GM23338 (cell line): ENCODE measurements at regions not wholly inside any gene's neighbourhood (a gene's known extent, or its start where the extent isn't known, plus 50 kb on each side); places are given as distances from the start of the nearest gene placed in this dataset.

Experiments used
- ATAC-seq: fragments of 200-7000 bp; cut with Tn5 transposase; 3 replicates; pipeline ENCODE4 v1.9.1; 2020
- DNase-seq: peaks from one replicate; pipeline ENCODE4 v3.0.0-alpha.2; 2015; ENCODE audit warnings: low spot score
- H2AFZ ChIP-seq: fragments of 200-600 bp; sonication (generic); 2 replicates; pipeline ENCODE4 v1.8.0; 2016; ENCODE audit warnings: antibody characterized with exemption, mild to moderate bottlenecking, moderate library complexity
- H3F3A ChIP-seq: fragments of 200-600 bp; sonication (generic); replicated peaks from 2 replicates; pipeline ENCODE4 v1.8.0; 2017; ENCODE audit warnings: antibody characterized with exemption, mixed run types, low read depth
- H3K27ac ChIP-seq: fragments of 200-600 bp; sonication (generic); 2 replicates; pipeline ENCODE4 v1.6.1; 2016; ENCODE audit warnings: low read depth
- H3K27me3 ChIP-seq: fragments of 200-600 bp; sonication (generic); 2 replicates; pipeline ENCODE4 v1.8.0; 2016; ENCODE audit warnings: mild to moderate bottlenecking, mixed run types, moderate library complexity; ENCODE audit not compliant: insufficient read depth
- H3K36me3 ChIP-seq: fragments of 200-600 bp; sonication (generic); 2 replicates; pipeline ENCODE4 v1.8.0; 2016; ENCODE audit warnings: mild to moderate bottlenecking; ENCODE audit not compliant: insufficient read depth
- H3K4me1 ChIP-seq: fragments of 200-600 bp; sonication (generic); 2 replicates; pipeline ENCODE4 v1.8.0; 2016; ENCODE audit warnings: mild to moderate bottlenecking, moderate library complexity; ENCODE audit not compliant: insufficient read depth
- H3K4me2 ChIP-seq: fragments of 200-600 bp; sonication (generic); 2 replicates; pipeline ENCODE4 v1.7.1; 2017; ENCODE audit warnings: mixed run types
- H3K4me3 ChIP-seq: fragments of 200-600 bp; sonication (generic); 2 replicates; pipeline ENCODE4 v1.6.1; 2016; ENCODE audit warnings: mixed run types
- H3K79me2 ChIP-seq: fragments of 200-600 bp; sonication (generic); replicated peaks from 2 replicates; pipeline ENCODE4 v1.8.0; 2017; ENCODE audit warnings: mild to moderate bottlenecking; ENCODE audit not compliant: insufficient read depth
- H3K9me2 ChIP-seq: fragments of 200-600 bp; sonication (generic); 2 replicates; pipeline ENCODE4 v1.8.0; 2017; ENCODE audit not compliant: insufficient read depth
- H4K20me1 ChIP-seq: fragments of 200-600 bp; sonication (generic); replicated peaks from 2 replicates; pipeline ENCODE4 v1.8.0; 2017; ENCODE audit warnings: mild to moderate bottlenecking; ENCODE audit not compliant: insufficient read depth
- H3K27ac Mint-ChIP-seq: 2 replicates; pipeline ENCODE4 v1.8.0; 2020; ENCODE audit warnings: inconsistent platforms, mild to moderate bottlenecking, moderate library complexity, mixed read lengths
- H3K27me3 Mint-ChIP-seq: 3 replicates; pipeline ENCODE4 v1.8.0; 2022; ENCODE audit warnings: low read depth, mild to moderate bottlenecking, moderate library complexity, mixed read lengths, inconsistent platforms; ENCODE audit not compliant: insufficient read depth, poor library complexity
- H3K36me3 Mint-ChIP-seq: 3 replicates; pipeline ENCODE4 v1.8.0; 2021; ENCODE audit warnings: low read depth, mild to moderate bottlenecking, inconsistent platforms, moderate library complexity, mixed read lengths
- H3K4me1 Mint-ChIP-seq: 3 replicates; pipeline ENCODE4 v1.8.0; 2020; ENCODE audit warnings: mild to moderate bottlenecking, inconsistent platforms, mixed read lengths
- H3K4me3 Mint-ChIP-seq: 3 replicates; pipeline ENCODE4 v1.8.0; 2021; ENCODE audit warnings: moderate library complexity, mild to moderate bottlenecking, inconsistent platforms, mixed read lengths
- H3K9me3 Mint-ChIP-seq: 3 replicates; pipeline ENCODE4 v1.8.0; 2020; ENCODE audit warnings: moderate library complexity, mild to moderate bottlenecking, inconsistent platforms, mixed read lengths
- CREB1 ChIP-seq: fragments of 250-450 bp; sonication (Bioruptor Pico); IDR thresholded peaks from 2 replicates; pipeline ENCODE4 v1.5.0; 2020; ENCODE audit warnings: low read depth, mild to moderate bottlenecking, moderate library complexity
- CTCF ChIP-seq, 2 experiments: fragments of 200-600 bp in 1 of 2; sonication (generic) in 1 of 2; conservative IDR thresholded peaks; 2 replicates each; pipeline versions ENCODE4 v1.5.1 to v1.6.1; 2016 to 2017; ENCODE audit warnings: antibody characterized with exemption in 2 of 2, low read depth in 2 of 2, mild to moderate bottlenecking in 2 of 2, moderate library complexity in 1 of 2
- ETS1 ChIP-seq: IDR thresholded peaks from 2 replicates; pipeline ENCODE4 v1.6.1; 2016; ENCODE audit warnings: antibody characterized with exemption
- EZH2 ChIP-seq: fragments of 200-600 bp; sonication (generic); IDR thresholded peaks from one replicate; pipeline ENCODE4 v1.8.0; 2017; ENCODE audit warnings: antibody characterized with exemption, mild to moderate bottlenecking, low read depth; ENCODE audit not compliant: unreplicated experiment
- EZH2phosphoT487 ChIP-seq: fragments of 200-600 bp; sonication (generic); IDR thresholded peaks from one replicate; pipeline ENCODE4 v1.8.1; 2018; ENCODE audit warnings: antibody characterized with exemption; ENCODE audit not compliant: unreplicated experiment
- JUNB ChIP-seq: IDR thresholded peaks from one replicate; pipeline ENCODE4 v1.6.1; 2016; ENCODE audit warnings: antibody characterized with exemption; ENCODE audit not compliant: unreplicated experiment
- NANOG ChIP-seq: IDR thresholded peaks from 2 replicates; pipeline ENCODE4 v1.6.1; 2016; ENCODE audit warnings: antibody characterized with exemption, borderline replicate concordance
- POLR2AphosphoS5 ChIP-seq: IDR thresholded peaks from 2 replicates; pipeline ENCODE4 v1.6.1; 2016; ENCODE audit warnings: antibody characterized with exemption, low read depth
- REST ChIP-seq: IDR thresholded peaks from one replicate; pipeline ENCODE4 v1.6.1; 2018; ENCODE audit warnings: antibody characterized with exemption; ENCODE audit not compliant: unreplicated experiment
- STAT1 ChIP-seq: IDR thresholded peaks from one replicate; pipeline ENCODE4 v1.6.1; 2016; ENCODE audit warnings: antibody characterized with exemption; ENCODE audit not compliant: unreplicated experiment
- ZNF114 ChIP-seq: fragments of 250-450 bp; sonication (Bioruptor Pico); IDR thresholded peaks from 2 replicates; pipeline ENCODE4 v1.5.0; 2020; ENCODE audit warnings: mild to moderate bottlenecking, moderate library complexity
- ZNF331 ChIP-seq: fragments of 250-450 bp; sonication (Bioruptor Pico); IDR thresholded peaks from 2 replicates; pipeline ENCODE4 v1.5.0; 2020; ENCODE audit warnings: low read depth, mild to moderate bottlenecking, moderate library complexity
- TF ChIP-seq, protein P1 (sequence below): fragments of 250-450 bp; sonication (Bioruptor Pico); IDR thresholded peaks from 2 replicates; pipeline ENCODE4 v1.5.0; 2020; ENCODE audit warnings: mild to moderate bottlenecking, moderate library complexity

GRCh38 chr5:57598097-57598496 is 115.5 kb upstream of the ACTBL2 start:
- Histone ChIP-seq H3K9me2 (no peaks in the 10 kb centered on the region), H3K79me2 (no peaks in the 10 kb centered on the region), H3K36me3 (no peaks in the 10 kb centered on the region), H3K27ac (no peak overlapping the region), H4K20me1 (no peaks in the 10 kb centered on the region), H3F3A (no peaks in the 10 kb centered on the region), H2AFZ (peak overlapping the region; percentile 87; the same call in 1 of the 2 replicates), H3K27me3 (no peaks in the 10 kb centered on the region), H3K4me3 (no peak overlapping the region), H3K4me2 (no peak overlapping the region), H3K4me1 (no peaks in the 10 kb centered on the region)
- Mint-ChIP-seq H3K9me3 (no peaks in the 10 kb centered on the region), H3K27ac (no peak overlapping the region), H3K4me3 (no peak overlapping the region), H3K27me3 (no peaks in the 10 kb centered on the region), H3K4me1 (no peaks in the 10 kb centered on the region; the same call in 2 of the 3 replicates), H3K36me3 (no peaks in the 10 kb centered on the region)
- ATAC-seq (no peak), DNase-seq (no peak)
- no peak for TF ChIP-seq JUNB
- no peak for TF ChIP-seq CREB1 (CRISPR knock-in tag)
- no peak for TF ChIP-seq REST
- TF ChIP-seq ZNF331 (CRISPR knock-in tag) = no peak
- no peak for TF ChIP-seq ETS1
- TF ChIP-seq POLR2AphosphoS5 = no peak
- no peak for TF ChIP-seq STAT1
- no peak for TF ChIP-seq EZH2phosphoT487
- no peak for TF ChIP-seq ZNF114 (CRISPR knock-in tag)
- no peak for TF ChIP-seq EZH2
- TF ChIP-seq, protein P1, sequence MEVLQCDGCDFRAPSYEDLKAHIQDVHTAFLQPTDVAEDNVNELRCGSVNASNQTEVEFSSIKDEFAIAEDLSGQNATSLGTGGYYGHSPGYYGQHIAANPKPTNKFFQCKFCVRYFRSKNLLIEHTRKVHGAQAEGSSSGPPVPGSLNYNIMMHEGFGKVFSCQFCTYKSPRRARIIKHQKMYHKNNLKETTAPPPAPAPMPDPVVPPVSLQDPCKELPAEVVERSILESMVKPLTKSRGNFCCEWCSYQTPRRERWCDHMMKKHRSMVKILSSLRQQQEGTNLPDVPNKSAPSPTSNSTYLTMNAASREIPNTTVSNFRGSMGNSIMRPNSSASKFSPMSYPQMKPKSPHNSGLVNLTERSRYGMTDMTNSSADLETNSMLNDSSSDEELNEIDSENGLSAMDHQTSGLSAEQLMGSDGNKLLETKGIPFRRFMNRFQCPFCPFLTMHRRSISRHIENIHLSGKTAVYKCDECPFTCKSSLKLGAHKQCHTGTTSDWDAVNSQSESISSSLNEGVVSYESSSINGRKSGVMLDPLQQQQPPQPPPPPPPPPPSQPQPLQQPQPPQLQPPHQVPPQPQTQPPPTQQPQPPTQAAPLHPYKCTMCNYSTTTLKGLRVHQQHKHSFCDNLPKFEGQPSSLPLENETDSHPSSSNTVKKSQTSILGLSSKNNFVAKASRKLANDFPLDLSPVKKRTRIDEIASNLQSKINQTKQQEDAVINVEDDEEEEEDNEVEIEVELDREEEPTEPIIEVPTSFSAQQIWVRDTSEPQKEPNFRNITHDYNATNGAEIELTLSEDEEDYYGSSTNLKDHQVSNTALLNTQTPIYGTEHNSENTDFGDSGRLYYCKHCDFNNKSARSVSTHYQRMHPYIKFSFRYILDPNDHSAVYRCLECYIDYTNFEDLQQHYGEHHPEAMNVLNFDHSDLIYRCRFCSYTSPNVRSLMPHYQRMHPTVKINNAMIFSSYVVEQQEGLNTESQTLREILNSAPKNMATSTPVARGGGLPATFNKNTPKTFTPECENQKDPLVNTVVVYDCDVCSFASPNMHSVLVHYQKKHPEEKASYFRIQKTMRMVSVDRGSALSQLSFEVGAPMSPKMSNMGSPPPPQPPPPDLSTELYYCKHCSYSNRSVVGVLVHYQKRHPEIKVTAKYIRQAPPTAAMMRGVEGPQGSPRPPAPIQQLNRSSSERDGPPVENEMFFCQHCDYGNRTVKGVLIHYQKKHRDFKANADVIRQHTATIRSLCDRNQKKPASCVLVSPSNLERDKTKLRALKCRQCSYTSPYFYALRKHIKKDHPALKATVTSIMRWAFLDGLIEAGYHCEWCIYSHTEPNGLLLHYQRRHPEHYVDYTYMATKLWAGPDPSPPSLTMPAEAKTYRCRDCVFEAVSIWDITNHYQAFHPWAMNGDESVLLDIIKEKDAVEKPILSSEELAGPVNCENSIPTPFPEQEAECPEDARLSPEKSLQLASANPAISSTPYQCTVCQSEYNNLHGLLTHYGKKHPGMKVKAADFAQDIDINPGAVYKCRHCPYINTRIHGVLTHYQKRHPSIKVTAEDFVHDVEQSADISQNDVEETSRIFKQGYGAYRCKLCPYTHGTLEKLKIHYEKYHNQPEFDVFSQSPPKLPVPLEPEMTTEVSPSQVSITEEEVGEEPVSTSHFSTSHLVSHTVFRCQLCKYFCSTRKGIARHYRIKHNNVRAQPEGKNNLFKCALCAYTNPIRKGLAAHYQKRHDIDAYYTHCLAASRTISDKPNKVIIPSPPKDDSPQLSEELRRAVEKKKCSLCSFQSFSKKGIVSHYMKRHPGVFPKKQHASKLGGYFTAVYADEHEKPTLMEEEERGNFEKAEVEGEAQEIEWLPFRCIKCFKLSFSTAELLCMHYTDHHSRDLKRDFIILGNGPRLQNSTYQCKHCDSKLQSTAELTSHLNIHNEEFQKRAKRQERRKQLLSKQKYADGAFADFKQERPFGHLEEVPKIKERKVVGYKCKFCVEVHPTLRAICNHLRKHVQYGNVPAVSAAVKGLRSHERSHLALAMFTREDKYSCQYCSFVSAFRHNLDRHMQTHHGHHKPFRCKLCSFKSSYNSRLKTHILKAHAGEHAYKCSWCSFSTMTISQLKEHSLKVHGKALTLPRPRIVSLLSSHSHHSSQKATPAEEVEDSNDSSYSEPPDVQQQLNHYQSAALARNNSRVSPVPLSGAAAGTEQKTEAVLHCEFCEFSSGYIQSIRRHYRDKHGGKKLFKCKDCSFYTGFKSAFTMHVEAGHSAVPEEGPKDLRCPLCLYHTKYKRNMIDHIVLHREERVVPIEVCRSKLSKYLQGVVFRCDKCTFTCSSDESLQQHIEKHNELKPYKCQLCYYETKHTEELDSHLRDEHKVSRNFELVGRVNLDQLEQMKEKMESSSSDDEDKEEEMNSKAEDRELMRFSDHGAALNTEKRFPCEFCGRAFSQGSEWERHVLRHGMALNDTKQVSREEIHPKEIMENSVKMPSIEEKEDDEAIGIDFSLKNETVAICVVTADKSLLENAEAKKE (CRISPR knock-in tag) = no peak
- no peak for TF ChIP-seq CTCF (conservative IDR thresholded peaks at IDR 0.05; ENCODE audit: low read depth in 2 of 2)
- no peak for TF ChIP-seq NANOG
